ENCODE measurements at regions not wholly inside any gene's neighbourhood (a gene's known extent, or its start where the extent isn't known, plus 50 kb on each side); places are given as distances from the start of the nearest gene placed in this dataset.

- Histone ChIP-seq H4K8ac (ENCODE audit: low read depth, low read length) (no peak overlapping the region), H3K27ac (ENCODE audit: low read depth, low read length) (no peak overlapping the region), H3K79me2 (ENCODE audit: control insufficient read depth, insufficient read depth, low read length, poor library complexity) (no peaks in the 10 kb centered on the region), H4K91ac (ENCODE audit: low read depth, low read length) (no peak overlapping the region), H3K9me3 (ENCODE audit: insufficient read depth, low read depth, low read length) (peaks cover 13% of the 10 kb centered on the region), H2AFZ (ENCODE audit: insufficient read depth, low read length, poor library complexity) (no peak overlapping the region), H3K23ac (ENCODE audit: low read length) (no peak overlapping the region), H3K4me3 (ENCODE audit: low read depth, low read length) (no peak overlapping the region), H2BK5ac (ENCODE audit: low read depth, low read length, poor library complexity) (no peak overlapping the region), H2BK120ac (ENCODE audit: insufficient read depth, low read length, poor library complexity) (no peak overlapping the region), H2AK5ac (ENCODE audit: low read length) (no peak overlapping the region), H2BK12ac (ENCODE audit: low read length) (no peak overlapping the region), H3K9ac (ENCODE audit: low read length) (no peak overlapping the region), H3K79me1 (ENCODE audit: low read length) (no peaks in the 10 kb centered on the region), H3K36me3 (ENCODE audit: control insufficient read depth in 1 of 2, insufficient read depth in 2 of 2, low read length in 2 of 2) (no peaks in the 10 kb centered on the region), H3K4ac (ENCODE audit: low read depth, low read length) (no peak overlapping the region), H3K18ac (ENCODE audit: low read length) (no peak overlapping the region), H3K14ac (ENCODE audit: low read length) (no peak overlapping the region), H3K4me1 (ENCODE audit: control insufficient read depth in 1 of 2, insufficient read depth in 2 of 2, low read length in 2 of 2) (no peaks in the 10 kb centered on the region), H4K12ac (ENCODE audit: low read depth, low read length) (no peak overlapping the region), H3K4me2 (ENCODE audit: low read length) (no peak overlapping the region), H3K27me3 (ENCODE audit: insufficient read depth, low read length) (no peaks in the 10 kb centered on the region)
- DNase-seq, result no peak
- no CpG with 5 or more reads among the region's 21 CpGs for WGBS (ENCODE audit: extremely low coverage, insufficient coverage, insufficient read length)
Observed at GRCh38 chr2:242029422-242030225, 160.1 kb downstream of the RTP5 start.

- no CpG with 5 or more reads among the region's 9 CpGs for WGBS (ENCODE audit: extremely low coverage, insufficient coverage, insufficient read length)
- H4K91ac ChIP-seq (ENCODE audit: low read depth, low read length), result no peak overlapping the region
- peaks cover 8% of the 10 kb centered on the region for H3K9me3 ChIP-seq (ENCODE audit: insufficient read depth, low read depth, low read length)
- no peak overlapping the region for H3K4ac ChIP-seq (ENCODE audit: low read depth, low read length)
- H3K27me3 ChIP-seq (ENCODE audit: insufficient read depth, low read length), result no peaks in the 10 kb centered on the region
- no peak overlapping the region for H3K14ac ChIP-seq (ENCODE audit: low read length)
- no peaks in the 10 kb centered on the region for H3K36me3 ChIP-seq (ENCODE audit: control insufficient read depth in 1 of 2, insufficient read depth in 2 of 2, low read length in 2 of 2)
- no peak overlapping the region for H2BK120ac ChIP-seq (ENCODE audit: insufficient read depth, low read length, poor library complexity)
- no peaks in the 10 kb centered on the region for H3K4me1 ChIP-seq (ENCODE audit: control insufficient read depth in 1 of 2, insufficient read depth in 2 of 2, low read length in 2 of 2)
- no peak overlapping the region for H3K27ac ChIP-seq (ENCODE audit: low read depth, low read length)
- no peak overlapping the region for H3K23ac ChIP-seq (ENCODE audit: low read length)
- no peak overlapping the region for H2AK5ac ChIP-seq (ENCODE audit: low read length)
- no peak overlapping the region for H2BK12ac ChIP-seq (ENCODE audit: low read length)
- DNase-seq, result no peak
- no peak overlapping the region for H2BK5ac ChIP-seq (ENCODE audit: low read depth, low read length, poor library complexity)
- H3K9ac ChIP-seq (ENCODE audit: low read length), result no peak overlapping the region
- no peak overlapping the region for H3K18ac ChIP-seq (ENCODE audit: low read length)
- no peak overlapping the region for H3K4me3 ChIP-seq (ENCODE audit: low read depth, low read length)
- no peaks in the 10 kb centered on the region for H3K79me1 ChIP-seq (ENCODE audit: low read length)
- no peak overlapping the region for H2AFZ ChIP-seq (ENCODE audit: insufficient read depth, low read length, poor library complexity)
- H3K4me2 ChIP-seq (ENCODE audit: low read length), result no peak overlapping the region
- H3K79me2 ChIP-seq (ENCODE audit: control insufficient read depth, insufficient read depth, low read length, poor library complexity), result no peaks in the 10 kb centered on the region
- H4K12ac ChIP-seq (ENCODE audit: low read depth, low read length), result no peak overlapping the region
- no peak overlapping the region for H4K8ac ChIP-seq (ENCODE audit: low read depth, low read length)
Observed at GRCh38 chr2:242030226-242030575, 160.7 kb downstream of the RTP5 start.

DNA sequence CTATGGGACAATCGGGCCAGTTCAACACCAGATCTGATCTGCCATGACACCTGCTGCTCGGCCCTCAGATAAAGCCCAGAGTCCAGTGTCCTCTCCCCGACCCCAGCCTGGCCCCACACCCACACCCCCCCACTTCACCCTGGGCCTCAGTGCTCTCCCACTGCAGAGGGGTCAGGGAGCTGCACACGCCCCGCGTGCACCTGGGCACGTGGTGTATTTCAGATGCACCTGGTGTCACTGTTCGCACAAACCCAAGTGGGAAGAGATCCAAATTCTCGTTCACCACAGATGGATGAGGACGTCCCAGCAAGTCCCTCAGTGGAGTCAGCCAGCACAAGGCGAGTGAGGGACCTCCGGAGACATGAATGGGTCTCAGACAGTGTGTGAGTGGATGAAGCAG lies 161.3 kb downstream of the RTP5 start:
- WGBS (ENCODE audit: extremely low coverage, insufficient coverage, insufficient read length), result no CpG with 5 or more reads among the region's 12 CpGs
- H3K4me2 ChIP-seq (ENCODE audit: low read length), result no peak overlapping the region

GRCh38 chr2:242031481-242032019 lies 162.0 kb downstream of the RTP5 start:
- no peak overlapping the region for H4K8ac ChIP-seq (ENCODE audit: low read depth, low read length)
- no peak overlapping the region for H2BK12ac ChIP-seq (ENCODE audit: low read length)
- no peak overlapping the region for H3K4ac ChIP-seq (ENCODE audit: low read depth, low read length)
- H2AK5ac ChIP-seq (ENCODE audit: low read length), result no peak overlapping the region
- no peak overlapping the region for H2AFZ ChIP-seq (ENCODE audit: insufficient read depth, low read length, poor library complexity)
- no peaks in the 10 kb centered on the region for H3K79me2 ChIP-seq (ENCODE audit: control insufficient read depth, insufficient read depth, low read length, poor library complexity)
- no peak overlapping the region for H4K12ac ChIP-seq (ENCODE audit: low read depth, low read length)
- no peak overlapping the region for H3K18ac ChIP-seq (ENCODE audit: low read length)
- H2BK120ac ChIP-seq (ENCODE audit: insufficient read depth, low read length, poor library complexity), result no peak overlapping the region
- H3K4me2 ChIP-seq (ENCODE audit: low read length), result no peak overlapping the region
- no peaks in the 10 kb centered on the region for H3K4me1 ChIP-seq (ENCODE audit: control insufficient read depth in 1 of 2, insufficient read depth in 2 of 2, low read length in 2 of 2)
- H3K27me3 ChIP-seq (ENCODE audit: insufficient read depth, low read length), result no peaks in the 10 kb centered on the region
- H3K9me3 ChIP-seq (ENCODE audit: insufficient read depth, low read depth, low read length), result peaks cover 5% of the 10 kb centered on the region
- H4K91ac ChIP-seq (ENCODE audit: low read depth, low read length), result no peak overlapping the region
- H3K27ac ChIP-seq (ENCODE audit: low read depth, low read length), result no peak overlapping the region
- no peaks in the 10 kb centered on the region for H3K36me3 ChIP-seq (ENCODE audit: control insufficient read depth in 1 of 2, insufficient read depth in 2 of 2, low read length in 2 of 2)
- H2BK5ac ChIP-seq (ENCODE audit: low read depth, low read length, poor library complexity), result no peak overlapping the region
- H3K14ac ChIP-seq (ENCODE audit: low read length), result no peak overlapping the region
- H3K9ac ChIP-seq (ENCODE audit: low read length), result no peak overlapping the region
- H3K23ac ChIP-seq (ENCODE audit: low read length), result no peak overlapping the region
- H3K79me1 ChIP-seq (ENCODE audit: low read length), result no peaks in the 10 kb centered on the region
- H3K4me3 ChIP-seq (ENCODE audit: low read depth, low read length), result no peak overlapping the region
- WGBS (ENCODE audit: extremely low coverage, insufficient coverage, insufficient read length), result no CpG with 5 or more reads among the region's 20 CpGs
- DNase-seq, result no peak

More for the DNA sequence above, 161.3 kb downstream of the RTP5 start:
- no peak overlapping the region for H3K18ac ChIP-seq (ENCODE audit: low read length)
- no peak overlapping the region for H2BK120ac ChIP-seq (ENCODE audit: insufficient read depth, low read length, poor library complexity)
- H3K79me2 ChIP-seq (ENCODE audit: control insufficient read depth, insufficient read depth, low read length, poor library complexity), result no peaks in the 10 kb centered on the region
- no peak overlapping the region for H4K91ac ChIP-seq (ENCODE audit: low read depth, low read length)
- H4K12ac ChIP-seq (ENCODE audit: low read depth, low read length), result no peak overlapping the region
- no peak overlapping the region for H4K8ac ChIP-seq (ENCODE audit: low read depth, low read length)
- H3K9me3 ChIP-seq (ENCODE audit: insufficient read depth, low read depth, low read length), result peaks cover 5% of the 10 kb centered on the region
- no peak overlapping the region for H3K4me3 ChIP-seq (ENCODE audit: low read depth, low read length)
- no peaks in the 10 kb centered on the region for H3K79me1 ChIP-seq (ENCODE audit: low read length)
- H3K4ac ChIP-seq (ENCODE audit: low read depth, low read length), result no peak overlapping the region
- no peak overlapping the region for H2BK12ac ChIP-seq (ENCODE audit: low read length)
- no peak overlapping the region for H3K9ac ChIP-seq (ENCODE audit: low read length)
- H3K27ac ChIP-seq (ENCODE audit: low read depth, low read length), result no peak overlapping the region
- no peak overlapping the region for H2AK5ac ChIP-seq (ENCODE audit: low read length)
- H3K27me3 ChIP-seq (ENCODE audit: insufficient read depth, low read length), result no peaks in the 10 kb centered on the region
- no peak overlapping the region for H2AFZ ChIP-seq (ENCODE audit: insufficient read depth, low read length, poor library complexity)
- no peak overlapping the region for H3K14ac ChIP-seq (ENCODE audit: low read length)
- DNase-seq, result no peak
- H3K36me3 ChIP-seq (ENCODE audit: control insufficient read depth in 1 of 2, insufficient read depth in 2 of 2, low read length in 2 of 2), result no peaks in the 10 kb centered on the region
- no peak overlapping the region for H2BK5ac ChIP-seq (ENCODE audit: low read depth, low read length, poor library complexity)
- H3K4me1 ChIP-seq (ENCODE audit: control insufficient read depth in 1 of 2, insufficient read depth in 2 of 2, low read length in 2 of 2), result no peaks in the 10 kb centered on the region
- no peak overlapping the region for H3K23ac ChIP-seq (ENCODE audit: low read length)

All from trophoblast cell (in vitro differentiated cells and primary cell).